ENCODE measurements at regions not wholly inside any gene's neighbourhood (a gene's known extent, or its start where the extent isn't known, plus 50 kb on each side); places are given as distances from the start of the nearest gene placed in this dataset.

DNA sequence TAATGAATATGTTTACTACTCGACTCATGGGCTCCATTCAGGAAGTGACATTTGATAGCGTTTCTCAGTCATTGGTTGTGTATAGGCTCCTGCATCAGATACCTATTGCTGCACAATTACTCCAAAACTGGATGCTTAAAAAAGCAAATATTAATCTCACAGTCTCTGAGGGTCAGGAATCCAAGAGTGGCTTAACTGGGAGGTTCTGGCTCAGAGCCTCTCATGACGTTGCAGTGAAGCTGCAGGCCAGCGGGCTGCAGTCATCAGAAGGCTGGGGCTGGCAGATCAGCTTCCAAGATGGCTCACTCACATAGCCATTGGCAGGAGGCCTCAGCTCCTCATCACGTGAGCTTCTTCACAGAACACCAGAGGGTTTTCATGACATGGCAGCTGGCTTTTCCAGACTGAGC is 525.1 kb upstream of the NBEA start:
- Histone ChIP-seq H3K27me3 (no peaks in the 10 kb centered on the region), H3K27ac (no peak overlapping the region), H3K4me3 (no peak overlapping the region), H3K4me1 (no peaks in the 10 kb centered on the region), H3K36me3 (no peaks in the 10 kb centered on the region), H3K9me3 (no peaks in the 10 kb centered on the region)
- 66 to 74% methylated on average over 5 of the region's 5 CpGs for WGBS, 2 donors
- TF ChIP-seq, protein P1, sequence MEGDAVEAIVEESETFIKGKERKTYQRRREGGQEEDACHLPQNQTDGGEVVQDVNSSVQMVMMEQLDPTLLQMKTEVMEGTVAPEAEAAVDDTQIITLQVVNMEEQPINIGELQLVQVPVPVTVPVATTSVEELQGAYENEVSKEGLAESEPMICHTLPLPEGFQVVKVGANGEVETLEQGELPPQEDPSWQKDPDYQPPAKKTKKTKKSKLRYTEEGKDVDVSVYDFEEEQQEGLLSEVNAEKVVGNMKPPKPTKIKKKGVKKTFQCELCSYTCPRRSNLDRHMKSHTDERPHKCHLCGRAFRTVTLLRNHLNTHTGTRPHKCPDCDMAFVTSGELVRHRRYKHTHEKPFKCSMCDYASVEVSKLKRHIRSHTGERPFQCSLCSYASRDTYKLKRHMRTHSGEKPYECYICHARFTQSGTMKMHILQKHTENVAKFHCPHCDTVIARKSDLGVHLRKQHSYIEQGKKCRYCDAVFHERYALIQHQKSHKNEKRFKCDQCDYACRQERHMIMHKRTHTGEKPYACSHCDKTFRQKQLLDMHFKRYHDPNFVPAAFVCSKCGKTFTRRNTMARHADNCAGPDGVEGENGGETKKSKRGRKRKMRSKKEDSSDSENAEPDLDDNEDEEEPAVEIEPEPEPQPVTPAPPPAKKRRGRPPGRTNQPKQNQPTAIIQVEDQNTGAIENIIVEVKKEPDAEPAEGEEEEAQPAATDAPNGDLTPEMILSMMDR (IDR thresholded peaks at IDR 0.05): no peak
- ATAC-seq: no peak
- FAIRE-seq: no peak
- DNase-seq: peak in 1 of 6 donors; percentile 26
- intact Hi-C loops (cut with DNase I): no loop called here

- TF ChIP-seq, protein P1 (IDR thresholded peaks at IDR 0.05): no peak
- no peak overlapping the region for H3K27ac ChIP-seq
- H3K27me3 ChIP-seq: no peaks in the 10 kb centered on the region
- DNase-seq: no peak
- WGBS, 2 donors: 71 to 83% methylated on average over 4 of the region's 4 CpGs
- no peaks in the 10 kb centered on the region for H3K9me3 ChIP-seq
- H3K36me3 ChIP-seq: no peaks in the 10 kb centered on the region
- no peaks in the 10 kb centered on the region for H3K4me1 ChIP-seq
- no peak for ATAC-seq
- no peak overlapping the region for H3K4me3 ChIP-seq
- intact Hi-C loops (cut with DNase I): no loop called here
- no peak for FAIRE-seq
Observed at GRCh38 chr13:34417896-34418295, 524.2 kb upstream of the NBEA start.

DNA sequence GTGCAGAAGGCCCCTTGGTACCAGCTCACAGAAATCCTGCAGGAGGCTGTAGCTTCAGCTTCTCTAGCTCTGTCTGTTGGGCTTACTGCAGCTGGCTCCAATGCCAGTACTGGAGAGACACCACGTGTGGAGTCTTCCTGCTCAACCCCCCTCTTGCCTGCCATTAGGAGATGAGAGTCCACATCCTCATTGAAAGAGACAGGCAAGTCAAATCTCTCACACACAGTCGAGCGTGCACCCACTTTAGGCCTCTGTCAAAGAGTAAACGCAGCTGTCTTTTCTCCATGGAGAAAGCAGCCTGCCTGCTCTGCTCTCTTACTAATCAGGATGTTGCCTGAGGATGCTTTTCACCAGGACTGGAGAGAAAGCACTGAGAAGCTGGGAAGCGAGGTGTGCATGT is 523.0 kb upstream of the NBEA start:
- H3K27ac ChIP-seq: no peak overlapping the region
- ATAC-seq (peak in 1 of 4 donors; percentile 32), DNase-seq (no peak), FAIRE-seq (no peak)
- H3K4me3 ChIP-seq: no peak overlapping the region
- WGBS, 2 donors: 51 to 55% methylated on average over 5 of the region's 5 CpGs
- H3K27me3 ChIP-seq: no peaks in the 10 kb centered on the region
- no peaks in the 10 kb centered on the region for H3K36me3 ChIP-seq
- no peaks in the 10 kb centered on the region for H3K4me1 ChIP-seq
- H3K9me3 ChIP-seq: no peaks in the 10 kb centered on the region
- TF ChIP-seq, protein P1 (IDR thresholded peaks at IDR 0.05): no peak
- intact Hi-C loops (cut with DNase I): no loop called here

DNA sequence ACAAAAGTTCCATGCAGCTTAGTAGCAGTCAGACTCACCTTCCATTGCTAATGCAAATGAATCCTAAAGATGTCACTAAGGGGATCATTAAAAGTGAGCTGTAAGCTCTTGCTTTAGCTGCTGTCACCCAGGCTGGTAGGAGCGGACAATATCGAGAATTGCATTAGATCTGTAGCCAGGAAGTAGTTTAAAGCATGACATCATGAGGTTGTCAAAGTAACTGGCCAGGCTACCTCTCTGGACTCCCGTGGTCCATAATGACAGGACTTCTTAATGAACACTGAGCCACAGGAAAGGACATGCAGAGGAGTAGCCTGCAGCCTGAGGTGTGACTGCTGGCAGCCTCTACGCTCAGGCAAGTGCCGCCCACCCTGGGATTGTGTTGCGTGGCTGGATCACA is 522.3 kb upstream of the NBEA start:
- no peak for FAIRE-seq
- no peak overlapping the region for H3K4me3 ChIP-seq
- no peaks in the 10 kb centered on the region for H3K27me3 ChIP-seq
- no peaks in the 10 kb centered on the region for H3K4me1 ChIP-seq
- TF ChIP-seq, protein P1 (IDR thresholded peaks at IDR 0.05): no peak
- H3K36me3 ChIP-seq: no peaks in the 10 kb centered on the region
- no peaks in the 10 kb centered on the region for H3K9me3 ChIP-seq
- intact Hi-C loops (cut with DNase I): no loop called here
- no peak for DNase-seq
- WGBS, 2 donors: 79 to 81% methylated on average over 6 of the region's 6 CpGs
- ATAC-seq: no peak
- H3K27ac ChIP-seq: no peak overlapping the region

DNA sequence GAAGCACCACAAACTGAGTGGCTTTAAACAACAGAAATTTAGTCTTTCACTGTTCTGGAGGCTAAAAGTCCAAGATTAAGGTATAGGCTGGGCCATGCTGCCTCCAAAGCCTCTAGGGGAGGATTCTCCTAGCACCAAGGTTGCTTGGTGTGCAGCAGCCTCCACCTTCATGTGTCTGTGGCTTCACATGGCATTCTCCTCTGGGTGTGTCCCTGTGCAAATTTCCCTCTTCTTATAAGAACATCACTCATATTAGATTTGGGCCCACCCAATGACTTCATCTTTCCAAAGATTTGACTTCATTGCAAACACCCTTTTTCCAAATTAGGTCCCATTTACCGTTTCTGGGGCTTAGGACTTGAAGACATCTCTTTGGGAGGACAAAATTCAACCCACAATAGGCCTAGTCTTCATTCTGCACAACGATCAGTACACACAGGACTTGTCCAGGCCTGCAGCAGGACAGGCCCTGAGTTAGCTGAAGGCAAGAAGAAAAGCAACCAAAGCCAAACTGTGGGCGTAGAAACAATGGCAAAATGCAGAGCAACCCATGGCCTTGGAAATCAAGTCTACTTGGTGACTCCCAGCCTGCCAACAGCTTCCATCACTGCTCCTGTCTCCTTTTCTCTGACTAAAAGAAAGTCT is 521.2 kb upstream of the NBEA start:
- 78 to 87% methylated on average over 3 of the region's 3 CpGs for WGBS, 2 donors
- intact Hi-C loops (cut with DNase I): no loop called here
- Histone ChIP-seq H3K27ac (no peak overlapping the region), H3K4me1 (no peaks in the 10 kb centered on the region), H3K36me3 (no peaks in the 10 kb centered on the region), H3K27me3 (no peaks in the 10 kb centered on the region), H3K4me3 (no peak overlapping the region), H3K9me3 (no peaks in the 10 kb centered on the region)
- no peak for FAIRE-seq
- TF ChIP-seq, protein P1 (IDR thresholded peaks at IDR 0.05): no peak
- no peak for ATAC-seq
- no peak for DNase-seq

All from pancreas (tissue), 10 donors.